GM10248 (cell line): ENCODE measurements at regions not wholly inside any gene's neighbourhood (a gene's known extent, or its start where the extent isn't known, plus 50 kb on each side); places are given as distances from the start of the nearest gene placed in this dataset.

ENCODE experiments used
- CTCF ChIA-PET: fragments of 300-600 bp; sonication (Branson Sonifier 250); formaldehyde crosslinking; extraction: SDS; loops from one replicate; lab custom pipeline; 2021; ENCODE audit warnings: antibody characterized with exemption; lab: Yijun Ruan, JAX
- POLR2A ChIA-PET: fragments of 350-650 bp; sonication (Branson Sonifier 250); formaldehyde crosslinking; extraction: SDS; loops from one replicate; lab custom pipeline; 2020; ENCODE audit warnings: antibody characterized with exemption; lab: Yijun Ruan, JAX
- DNase-seq: peaks from one replicate; pipeline ENCODE4 v3.0.0; 2012; ENCODE audit errors: extremely low spot score
- CTCF ChIP-seq: IDR thresholded peaks from 2 replicates; pipeline ENCODE4 v1.5.1; 2012; ENCODE audit warnings: mild to moderate bottlenecking, low read depth; ENCODE audit errors: extremely low read depth, missing control alignments, control extremely low read depth

- CTCF ChIA-PET, result no interaction called here
- TF ChIP-seq CTCF, result no peak
- POLR2A ChIA-PET, result no interaction called here
- DNase-seq, result no peak
Observed at GRCh38 chr13:72121466-72121865, 254.5 kb upstream of the DACH1 start.

- ChIA-PET CTCF (interaction anchor here (0.9 to 3.3 kb wide), 2 partner anchors 12 to 17 kb away, joined by 3 to 8 read pairs; no protein-coding TSS in a partner anchor), POLR2A (no interaction called here)
- TF ChIP-seq CTCF, result no peak
- DNase-seq, result no peak
Observed at GRCh38 chr13:72120632-72121031, 253.6 kb upstream of the DACH1 start.

GRCh38 chr13:72113931-72114330 lies 246.9 kb upstream of the DACH1 start:
- POLR2A ChIA-PET, result no interaction called here
- CTCF ChIA-PET, result interaction anchor here (0.8 kb wide), 1 partner anchor 20 kb away, joined by 3 read pairs; no protein-coding TSS in a partner anchor
- TF ChIP-seq CTCF, result no peak
- no peak for DNase-seq

- CTCF ChIA-PET, result no interaction called here
Observed at GRCh38 chr13:72113076-72113475, 246.1 kb upstream of the DACH1 start.

GRCh38 chr13:72112216-72112615 lies 245.2 kb upstream of the DACH1 start:
- DNase-seq, result no peak
- POLR2A ChIA-PET, result no interaction called here
- CTCF ChIA-PET, result no interaction called here
- no peak for TF ChIP-seq CTCF

More at GRCh38 chr13:72113076-72113475, 246.1 kb upstream of the DACH1 start:
- POLR2A ChIA-PET, result no interaction called here
- TF ChIP-seq CTCF, result no peak
- DNase-seq, result no peak

- TF ChIP-seq CTCF, result no peak
- DNase-seq, result no peak
- ChIA-PET POLR2A (no interaction called here), CTCF (no interaction called here)
Observed at GRCh38 chr13:72109863-72110262, 242.9 kb upstream of the DACH1 start.

GRCh38 chr13:72104656-72105180 lies 237.7 kb upstream of the DACH1 start:
- DNase-seq, result no peak
- ChIA-PET POLR2A (no interaction called here), CTCF (interaction anchor here (1.5 kb wide), 1 partner anchor 15 kb away, joined by 8 read pairs; no protein-coding TSS in a partner anchor)
- TF ChIP-seq CTCF, result no peak
